Naive B cell (primary cell): ENCODE measurements at regions not wholly inside any gene's neighbourhood (a gene's known extent, or its start where the extent isn't known, plus 50 kb on each side); places are given as distances from the start of the nearest gene placed in this dataset.
A peak's percentile ranks its signal among the peaks of the same experiment; 100 is the strongest.

Experiments used
- ATAC-seq, 2 donors: fragments of 150-1000 bp; cut with Tn5 transposase; 2 replicates each; pipeline ENCODE4 v1.10.0; 2021; ENCODE audit warnings: low read depth in 2 of 2, mild to moderate bottlenecking in 2 of 2, moderate library complexity in 2 of 2
- DNase-seq: peaks from one replicate; pipeline ENCODE4 v3.0.0; 2022
- H3K27ac Mint-ChIP-seq, 6 donors: one replicate each; pipeline ENCODE4 v1.8.0; 2020 to 2022; ENCODE audit warnings: mild to moderate bottlenecking in 6 of 6, mixed read lengths in 6 of 6, moderate library complexity in 5 of 6, inconsistent platforms in 2 of 6
- H3K27me3 Mint-ChIP-seq, 3 donors: one replicate each; pipeline ENCODE4 v1.8.0; 2021 to 2022; ENCODE audit warnings: mixed read lengths in 3 of 3, mild to moderate bottlenecking in 1 of 3
- H3K36me3 Mint-ChIP-seq, 2 donors: one replicate each; pipeline ENCODE4 v1.8.0; 2020 to 2022; ENCODE audit warnings: mixed read lengths in 2 of 2, inconsistent platforms in 1 of 2, mild to moderate bottlenecking in 1 of 2
- H3K4me1 Mint-ChIP-seq, 3 donors: one replicate each; pipeline ENCODE4 v1.8.0; 2020 to 2022; ENCODE audit warnings: mixed read lengths in 3 of 3, inconsistent platforms in 1 of 3, mild to moderate bottlenecking in 1 of 3, moderate library complexity in 1 of 3
- H3K4me3 Mint-ChIP-seq, 8 donors: one replicate each; pipeline ENCODE4 v1.8.0; 2020 to 2022; ENCODE audit warnings: mild to moderate bottlenecking in 8 of 8, mixed read lengths in 8 of 8, moderate library complexity in 8 of 8, inconsistent platforms in 2 of 8
- H3K9me3 Mint-ChIP-seq, 7 donors: one replicate each; pipeline ENCODE4 v1.8.0; 2020 to 2022; ENCODE audit warnings: mixed read lengths in 7 of 7, mild to moderate bottlenecking in 5 of 7, inconsistent platforms in 2 of 7, moderate library complexity in 1 of 7

DNA sequence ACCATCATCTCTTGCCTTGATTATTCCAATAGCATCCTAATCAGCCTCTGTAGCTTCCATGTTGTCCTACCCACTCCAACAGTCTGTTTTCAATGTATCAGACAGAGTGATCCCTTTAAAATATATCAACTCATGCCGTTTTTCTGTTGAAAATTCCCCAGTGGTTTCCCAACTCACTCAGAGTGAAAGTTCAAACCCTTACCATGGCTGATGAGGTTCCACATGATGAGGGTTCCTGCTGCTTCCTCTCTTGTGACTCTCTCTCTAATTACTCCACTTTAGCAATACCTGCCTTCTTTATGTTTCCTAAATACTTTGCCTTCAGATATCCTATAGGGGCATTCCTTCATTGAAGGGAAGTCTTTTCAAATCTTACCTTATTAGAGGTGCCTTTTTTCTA is 334.7 kb downstream of the PPP1R2C start:
- Mint-ChIP-seq H3K4me3 (no peak overlapping the region), H3K9me3 (peaks cover 4 to 21% (median 10%) of the 10 kb centered on the region in 7 donors), H3K27me3 (peaks cover 0 to 10% (median 0%) of the 10 kb centered on the region in 3 donors), H3K27ac (peak overlapping the region in 1 of 6 donors; percentile 27), H3K36me3 (peaks cover 0 to 9% of the 10 kb centered on the region in 2 donors), H3K4me1 (no peaks in the 10 kb centered on the region)
- ATAC-seq (no peak), DNase-seq (no peak)

GRCh38 chrX:42442745-42443144 is 335.2 kb downstream of the PPP1R2C start:
- Mint-ChIP-seq H3K4me1 (no peaks in the 10 kb centered on the region), H3K4me3 (no peak overlapping the region)

GRCh38 chrX:42437211-42437610 is 340.8 kb downstream of the PPP1R2C start:
- Mint-ChIP-seq H3K9me3 (peaks cover 0 to 21% (median 6%) of the 10 kb centered on the region in 7 donors), H3K4me3 (no peak overlapping the region), H3K27ac (no peak overlapping the region), H3K36me3 (peaks cover 0 to 7% of the 10 kb centered on the region in 2 donors), H3K4me1 (no peaks in the 10 kb centered on the region), H3K27me3 (peaks cover 0 to 40% (median 14%) of the 10 kb centered on the region in 3 donors)
- no peak for DNase-seq
- ATAC-seq = no peak

More at GRCh38 chrX:42442745-42443144, 335.2 kb downstream of the PPP1R2C start:
- Mint-ChIP-seq H3K9me3 (peaks cover 4 to 22% (median 10%) of the 10 kb centered on the region in 7 donors), H3K36me3 (peaks cover 0 to 9% of the 10 kb centered on the region in 2 donors), H3K27ac (no peak overlapping the region), H3K27me3 (peaks cover 0 to 16% (median 1%) of the 10 kb centered on the region in 3 donors)
- no peak for DNase-seq
- no peak for ATAC-seq

- H3K9me3 Mint-ChIP-seq = peaks cover 0 to 21% (median 4%) of the 10 kb centered on the region in 7 donors
- peaks cover 0 to 7% of the 10 kb centered on the region in 2 donors for H3K36me3 Mint-ChIP-seq
- ATAC-seq (no peak), DNase-seq (no peak)
- H3K4me3 Mint-ChIP-seq = no peak overlapping the region
- peaks cover 0 to 48% (median 14%) of the 10 kb centered on the region in 3 donors for H3K27me3 Mint-ChIP-seq
- no peaks in the 10 kb centered on the region for H3K4me1 Mint-ChIP-seq
- H3K27ac Mint-ChIP-seq = no peak overlapping the region
Observed at GRCh38 chrX:42434458-42435166, 343.4 kb downstream of the PPP1R2C start.

GRCh38 chrX:42432552-42432951 is 345.4 kb downstream of the PPP1R2C start:
- H3K4me3 Mint-ChIP-seq = no peak overlapping the region
- H3K9me3 Mint-ChIP-seq = peaks cover 2 to 14% (median 4%) of the 10 kb centered on the region in 7 donors
- H3K27ac Mint-ChIP-seq = no peak overlapping the region
- ATAC-seq (no peak), DNase-seq (no peak)
- peaks cover 0 to 7% of the 10 kb centered on the region in 2 donors for H3K36me3 Mint-ChIP-seq
- H3K27me3 Mint-ChIP-seq = peaks cover 0 to 39% (median 11%) of the 10 kb centered on the region in 3 donors
- no peaks in the 10 kb centered on the region for H3K4me1 Mint-ChIP-seq

GRCh38 chrX:42422961-42423360 is 355.0 kb downstream of the PPP1R2C start:
- H3K9me3 Mint-ChIP-seq = peaks cover 0 to 4% (median 0%) of the 10 kb centered on the region in 7 donors
- no peak for DNase-seq
- H3K4me1 Mint-ChIP-seq = no peaks in the 10 kb centered on the region
- ATAC-seq = no peak
- peaks cover 0 to 7% (median 0%) of the 10 kb centered on the region in 3 donors for H3K27me3 Mint-ChIP-seq
- H3K4me3 Mint-ChIP-seq = no peak overlapping the region
- no peaks in the 10 kb centered on the region for H3K36me3 Mint-ChIP-seq
- no peak overlapping the region for H3K27ac Mint-ChIP-seq

GRCh38 chrX:42420426-42420825 is 357.5 kb downstream of the PPP1R2C start:
- Mint-ChIP-seq H3K9me3 (peaks cover 0 to 6% (median 0%) of the 10 kb centered on the region in 7 donors), H3K27ac (no peak overlapping the region), H3K27me3 (peaks cover 0 to 7% (median 0%) of the 10 kb centered on the region in 3 donors), H3K36me3 (no peaks in the 10 kb centered on the region), H3K4me3 (no peak overlapping the region), H3K4me1 (no peaks in the 10 kb centered on the region)
- ATAC-seq = no peak
- DNase-seq = no peak

DNA sequence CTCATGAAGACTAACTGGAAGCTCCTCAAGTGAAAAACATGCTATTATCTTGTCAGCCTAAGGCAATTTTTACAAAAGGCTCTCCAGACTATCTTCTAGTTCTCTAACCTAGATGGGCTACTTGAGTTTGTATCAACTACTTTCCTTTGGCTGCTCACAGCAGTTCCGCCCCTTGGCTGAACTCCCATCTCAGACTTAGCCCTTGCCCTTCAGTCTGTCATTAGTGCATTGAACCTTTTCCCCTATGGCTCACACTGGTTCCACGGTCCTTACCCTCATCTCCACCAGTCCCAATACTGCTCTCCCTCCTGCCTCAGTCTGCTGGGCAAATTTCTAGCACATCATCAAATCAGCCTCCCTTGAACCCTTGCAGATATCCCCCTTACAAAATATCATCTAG is 362.3 kb downstream of the PPP1R2C start:
- H3K4me1 Mint-ChIP-seq = no peaks in the 10 kb centered on the region
- peaks cover 3 to 31% (median 15%) of the 10 kb centered on the region in 7 donors for H3K9me3 Mint-ChIP-seq
- peaks cover 0 to 15% (median 0%) of the 10 kb centered on the region in 3 donors for H3K27me3 Mint-ChIP-seq
- DNase-seq = no peak
- peaks cover 0 to 8% of the 10 kb centered on the region in 2 donors for H3K36me3 Mint-ChIP-seq
- ATAC-seq = no peak
- no peak overlapping the region for H3K4me3 Mint-ChIP-seq
- no peak overlapping the region for H3K27ac Mint-ChIP-seq

DNA sequence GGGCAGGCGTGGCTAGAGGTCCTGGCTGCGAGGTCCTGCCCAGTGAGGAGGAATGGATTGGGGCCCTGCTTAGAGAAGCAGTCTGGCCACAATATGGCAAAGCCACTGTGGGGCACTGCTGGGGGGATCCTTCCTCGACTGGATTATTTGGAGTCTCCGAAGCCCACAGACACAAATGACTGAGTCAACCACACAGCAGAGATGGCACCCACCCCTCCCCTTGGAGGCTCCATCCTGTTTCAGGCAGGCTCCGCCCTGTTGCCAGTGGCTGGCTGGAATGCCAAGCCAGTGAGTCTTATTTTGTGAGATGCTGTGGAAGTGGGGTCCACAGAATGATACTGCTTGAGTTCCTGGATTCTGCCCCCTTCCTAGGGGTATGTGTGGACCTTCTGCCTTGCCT is 363.9 kb downstream of the PPP1R2C start:
- Mint-ChIP-seq H3K27me3 (peaks cover 0 to 8% (median 0%) of the 10 kb centered on the region in 3 donors), H3K4me1 (no peaks in the 10 kb centered on the region), H3K4me3 (no peak overlapping the region), H3K9me3 (peaks cover 6 to 42% (median 20%) of the 10 kb centered on the region in 7 donors), H3K27ac (no peak overlapping the region), H3K36me3 (peaks cover 0 to 8% of the 10 kb centered on the region in 2 donors)
- DNase-seq (no peak), ATAC-seq (no peak)

- no peak overlapping the region for H3K4me3 Mint-ChIP-seq
- no peaks in the 10 kb centered on the region for H3K36me3 Mint-ChIP-seq
- DNase-seq = no peak
- peaks cover 0 to 11% (median 0%) of the 10 kb centered on the region in 3 donors for H3K4me1 Mint-ChIP-seq
- peaks cover 0 to 18% (median 3%) of the 10 kb centered on the region in 3 donors for H3K27me3 Mint-ChIP-seq
- peaks cover 0 to 3% (median 0%) of the 10 kb centered on the region in 7 donors for H3K9me3 Mint-ChIP-seq
- ATAC-seq = no peak
- H3K27ac Mint-ChIP-seq = peak overlapping the region in 1 of 6 donors; percentile 81
Observed at GRCh38 chrX:42399632-42400024, 378.3 kb downstream of the PPP1R2C start.

GRCh38 chrX:42398967-42399631 is 378.9 kb downstream of the PPP1R2C start:
- Mint-ChIP-seq H3K4me1 (peaks cover 0 to 11% (median 0%) of the 10 kb centered on the region in 3 donors), H3K27me3 (peaks cover 0 to 18% (median 0%) of the 10 kb centered on the region in 3 donors), H3K27ac (no peak overlapping the region), H3K36me3 (no peaks in the 10 kb centered on the region), H3K9me3 (peaks cover 0 to 3% (median 0%) of the 10 kb centered on the region in 7 donors), H3K4me3 (no peak overlapping the region)
- DNase-seq (no peak), ATAC-seq (no peak)

DNA sequence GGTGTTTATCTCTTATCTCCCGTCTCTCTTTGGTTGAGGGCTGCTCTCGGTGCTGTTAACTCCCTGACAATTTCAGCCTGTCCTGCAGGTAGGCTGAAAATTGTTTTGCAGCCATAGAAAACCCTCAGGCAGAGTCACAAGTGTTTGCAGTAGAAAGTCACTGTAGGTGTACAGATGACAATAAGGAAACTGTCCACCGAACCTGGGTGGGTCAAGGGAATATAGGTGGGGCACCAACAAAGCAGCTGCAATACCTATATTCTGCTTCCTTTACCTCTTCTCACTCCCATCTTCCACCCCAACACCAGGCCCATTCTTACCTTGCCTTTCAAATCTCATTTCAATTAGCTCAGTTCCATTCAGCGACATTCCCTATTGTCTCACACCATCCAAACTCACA is 381.8 kb downstream of the PPP1R2C start:
- Mint-ChIP-seq H3K27me3 (peaks cover 0 to 6% (median 0%) of the 10 kb centered on the region in 3 donors), H3K27ac (peak overlapping the region in 1 of 6 donors; percentile 9), H3K36me3 (no peaks in the 10 kb centered on the region), H3K4me3 (no peak overlapping the region), H3K9me3 (no peaks in the 10 kb centered on the region), H3K4me1 (peaks cover 0 to 11% (median 0%) of the 10 kb centered on the region in 3 donors)
- DNase-seq (no peak), ATAC-seq (no peak)

DNA sequence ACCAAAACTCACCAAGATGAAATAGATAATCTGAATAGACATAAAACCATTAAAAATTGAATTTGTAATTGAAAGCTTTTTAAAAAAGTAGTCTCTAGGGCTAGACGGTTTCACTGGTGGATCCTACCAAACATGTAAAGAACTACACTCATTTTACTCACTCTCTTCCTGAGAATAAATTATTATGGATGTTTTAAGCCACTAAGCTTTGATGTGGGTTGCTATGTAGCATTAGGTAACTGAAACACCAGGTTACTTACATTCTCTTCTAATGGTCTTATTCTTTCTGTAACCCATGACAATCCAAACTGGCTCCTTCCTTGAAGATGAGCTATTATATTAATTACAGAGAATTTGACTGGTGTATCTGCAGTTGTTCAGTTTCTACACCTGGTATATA is 385.1 kb downstream of the PPP1R2C start:
- DNase-seq (no peak), ATAC-seq (no peak)
- H3K27me3 Mint-ChIP-seq = peaks cover 0 to 2% (median under 1%) of the 10 kb centered on the region in 3 donors
- H3K4me1 Mint-ChIP-seq = no peaks in the 10 kb centered on the region
- H3K4me3 Mint-ChIP-seq = no peak overlapping the region
- H3K36me3 Mint-ChIP-seq = no peaks in the 10 kb centered on the region
- no peak overlapping the region for H3K27ac Mint-ChIP-seq
- H3K9me3 Mint-ChIP-seq = no peaks in the 10 kb centered on the region

DNA sequence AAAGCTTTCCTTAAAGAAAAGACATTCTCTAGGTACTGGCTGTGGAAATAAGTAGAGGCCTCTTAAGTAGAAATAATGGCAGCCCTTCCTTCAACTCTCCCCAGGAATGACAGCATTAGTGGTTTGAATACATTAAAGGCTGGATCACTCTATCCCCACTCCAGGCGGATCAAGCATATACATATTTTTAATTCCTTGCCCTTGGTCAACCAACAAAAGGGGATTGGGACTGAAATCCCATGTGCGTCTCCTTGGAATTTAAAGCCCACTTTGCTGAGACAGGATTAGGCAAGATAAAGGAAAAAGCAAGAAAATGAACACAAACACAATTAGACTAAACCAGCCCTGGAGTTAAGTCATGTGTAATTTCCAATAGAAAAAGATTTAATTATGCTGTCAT is 391.3 kb downstream of the PPP1R2C start:
- DNase-seq = no peak
- Mint-ChIP-seq H3K36me3 (no peaks in the 10 kb centered on the region), H3K4me3 (no peak overlapping the region), H3K4me1 (peaks cover 0 to 4% (median 0%) of the 10 kb centered on the region in 3 donors), H3K27ac (no peak overlapping the region), H3K9me3 (peaks cover 0 to 4% (median 0%) of the 10 kb centered on the region in 7 donors), H3K27me3 (peaks cover 0 to 32% (median 6%) of the 10 kb centered on the region in 3 donors)
- no peak for ATAC-seq
